Breast epithelium (tissue), 4 donors: ENCODE measurements at regions not wholly inside any gene's neighbourhood (a gene's known extent, or its start where the extent isn't known, plus 50 kb on each side); places are given as distances from the start of the nearest gene placed in this dataset.

Experiments
- DNase-seq, 2 donors: peaks; one replicate each; pipeline ENCODE4 v3.0.0-alpha.2; 2019; ENCODE audit warnings: low spot score in 2 of 2
- H3K27ac ChIP-seq, 2 donors: fragments of 200-600 bp; sonication (generic) in 1 of 2; one replicate each; pipeline ENCODE4 v1.5.1; 2016 to 2019; ENCODE audit warnings: mild to moderate bottlenecking in 1 of 2
- H3K27me3 ChIP-seq, 2 donors: fragments of 200-600 bp; sonication (generic) in 1 of 2; one replicate each; pipeline versions ENCODE4 v1.5.1 to v1.6.0; 2017 to 2019; ENCODE audit warnings: control low read depth in 1 of 2, mild to moderate bottlenecking in 1 of 2
- H3K36me3 ChIP-seq: fragments of 200-600 bp; one replicate; pipeline ENCODE4 v1.5.1; 2019
- H3K4me1 ChIP-seq, 2 donors: fragments of 200-600 bp; sonication (generic); one replicate each; pipeline ENCODE4 v1.5.1; 2016 to 2019; ENCODE audit warnings: control low read depth in 1 of 2
- H3K4me3 ChIP-seq, 3 donors: fragments of 200-600 bp; sonication (generic); 1 replicate in 2 of 3; 2 replicates in 1 of 3; pipeline ENCODE4 v1.5.1; 2016 to 2019; ENCODE audit warnings: mild to moderate bottlenecking in 3 of 3, moderate library complexity in 2 of 3
- H3K9me3 ChIP-seq, 2 donors: fragments of 200-600 bp; sonication (generic) in 1 of 2; one replicate each; pipeline ENCODE4 v1.5.1; 2016 to 2019; ENCODE audit warnings: control low read depth in 1 of 2
- POLR2A ChIP-seq: fragments of 450-650 bp; IDR thresholded peaks from one replicate; pipeline ENCODE4 v1.6.1; 2016; ENCODE audit warnings: antibody characterized with exemption, mild to moderate bottlenecking, moderate library complexity
- POLR2AphosphoS5 ChIP-seq, 3 donors: sonication (generic); formaldehyde crosslinking; IDR thresholded peaks; one replicate each; pipeline ENCODE4 v1.6.1; 2017; ENCODE audit warnings: antibody characterized with exemption in 3 of 3
- intact Hi-C: fragments of 100-400 bp; cut with DNase I; formaldehyde crosslinking; loops from one replicate; pipeline ENCODE4 v1.15.1; 2023; ENCODE audit warnings: low total_unique reads
- TF ChIP-seq, protein P1 (sequence below), 3 donors: fragments of 450-650 bp; IDR thresholded peaks; one replicate each; pipeline ENCODE4 v1.5.1; 2016 to 2017; ENCODE audit warnings: antibody characterized with exemption in 3 of 3, mild to moderate bottlenecking in 3 of 3, moderate library complexity in 3 of 3

DNA sequence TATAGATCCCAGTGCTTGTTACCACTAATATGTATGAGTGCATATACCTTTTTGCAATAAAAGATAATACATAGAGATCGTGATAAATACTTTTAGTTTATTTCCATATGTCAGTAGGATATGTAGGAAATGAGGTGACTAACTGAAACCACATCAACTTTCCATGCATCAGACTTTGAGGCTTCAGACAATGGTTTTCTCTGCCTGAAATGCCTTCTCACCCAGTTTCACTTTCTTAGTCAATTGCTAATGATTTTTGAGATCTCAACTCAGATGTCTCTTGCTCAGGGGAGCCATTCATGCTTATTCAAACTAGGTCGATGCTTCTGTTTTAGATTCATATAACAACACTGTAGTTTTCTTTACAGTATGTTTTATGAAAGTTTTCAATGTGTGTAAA lies 626.6 kb upstream of the ADGRB3 start:
- Histone ChIP-seq H3K4me3 (no peak overlapping the region), H3K27me3 (no peaks in the 10 kb centered on the region), H3K4me1 (no peaks in the 10 kb centered on the region), H3K9me3 (no peaks in the 10 kb centered on the region), H3K36me3 (no peaks in the 10 kb centered on the region), H3K27ac (no peak overlapping the region)
- no peak for DNase-seq
- TF ChIP-seq POLR2A (no peak), POLR2AphosphoS5 (IDR thresholded peaks at IDR 0.05) (no peak)
- TF ChIP-seq, protein P1, sequence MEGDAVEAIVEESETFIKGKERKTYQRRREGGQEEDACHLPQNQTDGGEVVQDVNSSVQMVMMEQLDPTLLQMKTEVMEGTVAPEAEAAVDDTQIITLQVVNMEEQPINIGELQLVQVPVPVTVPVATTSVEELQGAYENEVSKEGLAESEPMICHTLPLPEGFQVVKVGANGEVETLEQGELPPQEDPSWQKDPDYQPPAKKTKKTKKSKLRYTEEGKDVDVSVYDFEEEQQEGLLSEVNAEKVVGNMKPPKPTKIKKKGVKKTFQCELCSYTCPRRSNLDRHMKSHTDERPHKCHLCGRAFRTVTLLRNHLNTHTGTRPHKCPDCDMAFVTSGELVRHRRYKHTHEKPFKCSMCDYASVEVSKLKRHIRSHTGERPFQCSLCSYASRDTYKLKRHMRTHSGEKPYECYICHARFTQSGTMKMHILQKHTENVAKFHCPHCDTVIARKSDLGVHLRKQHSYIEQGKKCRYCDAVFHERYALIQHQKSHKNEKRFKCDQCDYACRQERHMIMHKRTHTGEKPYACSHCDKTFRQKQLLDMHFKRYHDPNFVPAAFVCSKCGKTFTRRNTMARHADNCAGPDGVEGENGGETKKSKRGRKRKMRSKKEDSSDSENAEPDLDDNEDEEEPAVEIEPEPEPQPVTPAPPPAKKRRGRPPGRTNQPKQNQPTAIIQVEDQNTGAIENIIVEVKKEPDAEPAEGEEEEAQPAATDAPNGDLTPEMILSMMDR (IDR thresholded peaks at IDR 0.05), result no peak
- intact Hi-C loops, result no loop called here

DNA sequence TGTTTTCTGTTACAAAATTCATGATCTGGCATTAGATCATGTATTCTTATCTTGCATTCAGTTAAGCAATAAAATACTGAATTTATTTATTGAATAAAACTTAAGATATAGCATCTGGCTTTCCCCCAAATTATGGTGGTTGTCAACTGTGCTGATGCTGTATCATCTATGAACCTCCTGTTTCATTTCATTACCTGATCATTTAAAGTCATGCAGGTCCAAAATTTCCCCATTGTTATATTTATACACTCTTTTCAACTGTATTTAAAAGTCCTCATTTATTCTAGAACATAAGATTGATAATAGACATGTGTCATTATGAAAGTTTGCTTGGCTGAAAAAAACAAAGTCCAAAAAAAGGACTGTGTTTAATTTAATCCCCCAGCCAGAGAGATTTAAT lies 627.4 kb upstream of the ADGRB3 start:
- DNase-seq, result no peak
- Histone ChIP-seq H3K9me3 (no peaks in the 10 kb centered on the region), H3K27me3 (no peaks in the 10 kb centered on the region), H3K27ac (no peak overlapping the region), H3K36me3 (no peaks in the 10 kb centered on the region), H3K4me1 (no peaks in the 10 kb centered on the region), H3K4me3 (no peak overlapping the region)
- intact Hi-C loops, result no loop called here
- TF ChIP-seq, protein P1 (IDR thresholded peaks at IDR 0.05), result no peak
- TF ChIP-seq POLR2A (no peak), POLR2AphosphoS5 (IDR thresholded peaks at IDR 0.05) (no peak)

DNA sequence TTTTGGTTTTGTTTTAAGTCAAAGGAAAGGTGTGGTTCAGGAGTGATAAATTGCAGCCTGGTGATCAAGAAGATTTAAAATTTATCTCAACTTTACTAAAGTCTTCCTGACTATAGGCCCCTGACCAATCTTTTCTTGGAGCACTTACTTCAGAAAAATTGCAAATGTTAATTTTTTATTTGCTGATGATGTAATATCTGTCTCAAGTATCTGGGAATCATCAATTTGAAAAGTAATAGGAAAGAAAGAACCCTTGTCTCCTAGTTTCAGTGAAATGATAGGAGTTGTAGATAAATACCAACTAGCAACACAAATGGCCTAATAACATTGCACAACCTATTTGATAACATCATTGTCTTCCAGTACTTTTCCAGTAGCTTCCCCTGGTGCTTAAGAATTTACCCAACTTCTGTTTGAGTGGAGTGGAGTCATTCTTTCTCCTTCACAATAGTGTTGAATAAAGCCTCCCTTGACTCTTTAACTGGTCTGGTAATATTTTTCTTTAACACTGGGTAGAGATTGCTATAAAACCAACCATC lies 648.3 kb upstream of the ADGRB3 start:
- intact Hi-C loops, result no loop called here
- no peak overlapping the region for H3K27ac ChIP-seq
- no peak for DNase-seq
- no peaks in the 10 kb centered on the region for H3K9me3 ChIP-seq
- H3K36me3 ChIP-seq, result no peaks in the 10 kb centered on the region
- TF ChIP-seq POLR2AphosphoS5 (IDR thresholded peaks at IDR 0.05), result no peak
- TF ChIP-seq, protein P1 (IDR thresholded peaks at IDR 0.05), result no peak
- TF ChIP-seq POLR2A, result no peak
- no peaks in the 10 kb centered on the region for H3K27me3 ChIP-seq
- no peak overlapping the region for H3K4me3 ChIP-seq
- no peaks in the 10 kb centered on the region for H3K4me1 ChIP-seq

DNA sequence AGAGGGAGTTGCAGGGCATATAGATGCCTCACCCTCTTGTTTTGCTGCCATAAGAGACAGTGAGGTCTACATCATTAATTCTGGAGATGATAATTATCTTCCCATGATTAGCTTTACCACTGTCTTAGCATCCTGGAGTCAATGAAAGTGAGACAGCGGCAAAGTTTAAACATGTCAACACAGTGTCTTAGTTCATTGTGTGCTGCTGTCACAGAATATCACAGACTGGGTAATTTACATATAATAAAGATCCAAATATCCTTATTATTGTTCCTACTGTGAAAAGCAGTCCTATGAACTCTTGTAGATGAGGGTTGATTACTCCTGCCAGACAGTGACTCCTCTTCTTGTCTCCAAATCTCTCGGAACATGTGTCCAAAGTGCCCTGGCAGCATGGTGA lies 658.6 kb upstream of the ADGRB3 start:
- no peaks in the 10 kb centered on the region for H3K36me3 ChIP-seq
- H3K9me3 ChIP-seq, result no peaks in the 10 kb centered on the region
- H3K27ac ChIP-seq, result no peak overlapping the region
- TF ChIP-seq POLR2A (no peak), POLR2AphosphoS5 (IDR thresholded peaks at IDR 0.05) (no peak)
- TF ChIP-seq, protein P1 (IDR thresholded peaks at IDR 0.05), result no peak
- no peak for DNase-seq
- no peaks in the 10 kb centered on the region for H3K27me3 ChIP-seq
- intact Hi-C loops, result no loop called here
- no peak overlapping the region for H3K4me3 ChIP-seq
- H3K4me1 ChIP-seq, result no peaks in the 10 kb centered on the region

DNA sequence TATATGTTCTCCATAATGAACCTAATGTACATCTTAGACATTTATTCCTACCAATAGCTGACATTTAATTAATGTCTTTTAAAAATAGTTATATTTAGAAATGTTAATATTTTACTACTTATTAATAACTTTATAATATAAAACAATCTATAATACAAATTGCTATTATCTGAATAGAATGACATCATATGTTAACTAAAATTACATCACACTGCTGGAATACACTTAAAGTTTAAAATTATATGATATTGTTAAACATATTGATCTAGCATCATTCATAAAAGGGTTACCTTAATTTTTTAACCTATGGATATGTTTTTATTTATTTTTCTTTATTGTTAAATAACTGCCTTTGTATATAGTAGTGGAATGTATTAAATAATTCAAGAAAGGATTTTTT lies 660.2 kb upstream of the ADGRB3 start:
- no peak overlapping the region for H3K4me3 ChIP-seq
- H3K36me3 ChIP-seq, result no peaks in the 10 kb centered on the region
- DNase-seq, result no peak
- H3K27me3 ChIP-seq, result no peaks in the 10 kb centered on the region
- H3K9me3 ChIP-seq, result no peaks in the 10 kb centered on the region
- H3K4me1 ChIP-seq, result no peaks in the 10 kb centered on the region
- no peak overlapping the region for H3K27ac ChIP-seq
- TF ChIP-seq POLR2AphosphoS5 (IDR thresholded peaks at IDR 0.05) (no peak), POLR2A (no peak)
- TF ChIP-seq, protein P1 (IDR thresholded peaks at IDR 0.05), result no peak
- intact Hi-C loops, result no loop called here
